ENCODE measurements at regions not wholly inside any gene's neighbourhood (a gene's known extent, or its start where the extent isn't known, plus 50 kb on each side); places are given as distances from the start of the nearest gene placed in this dataset.

DNA sequence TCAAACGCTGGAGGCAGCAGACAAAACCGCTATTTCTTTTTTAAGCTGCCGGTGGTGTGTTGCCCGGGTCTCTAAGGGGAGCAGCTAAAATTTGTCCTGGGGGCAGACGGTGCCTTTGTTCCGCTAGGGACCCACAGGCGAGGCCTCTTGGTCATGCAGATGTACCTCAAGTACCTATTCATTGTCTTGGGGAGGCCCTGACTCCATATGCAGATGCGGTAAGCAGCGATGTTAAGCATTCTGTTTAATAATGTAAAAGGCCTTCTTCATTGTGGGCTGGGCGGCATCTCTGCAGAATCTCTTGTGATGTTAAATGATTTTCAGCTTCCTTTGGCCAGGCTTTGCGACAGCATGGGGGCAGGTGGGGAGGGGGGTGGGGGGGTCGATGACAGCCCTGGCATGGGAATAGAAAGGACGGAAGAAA lies 98.9 kb upstream of the PJA1 start:
- no peak for DNase-seq

DNA sequence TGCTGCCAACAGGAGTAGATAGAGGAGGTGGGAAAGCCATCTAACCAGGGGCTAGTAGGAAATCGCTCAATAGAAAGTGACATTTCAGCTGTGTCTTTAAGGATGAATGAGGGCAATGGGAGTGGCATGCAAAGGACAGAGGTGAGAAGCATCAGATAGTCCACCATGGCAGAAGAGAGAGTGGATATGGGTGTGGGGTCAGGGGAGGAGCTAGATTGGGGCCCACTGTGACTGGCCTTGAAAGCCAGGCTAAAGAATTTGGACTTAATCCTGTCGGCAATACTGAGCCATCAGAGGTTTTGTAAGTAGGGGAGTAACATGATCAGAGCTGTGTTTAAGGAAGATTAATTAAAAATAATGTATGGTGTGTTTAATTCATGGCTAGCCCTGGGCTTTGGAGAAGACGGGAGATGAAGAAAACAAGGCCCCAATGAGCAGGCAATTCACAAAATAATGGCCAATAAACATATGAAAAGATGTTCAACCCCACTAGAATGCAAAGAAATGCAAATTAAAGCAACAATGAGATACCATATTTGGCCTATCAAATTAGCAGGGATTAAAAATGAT lies 98.1 kb upstream of the PJA1 start:
- no peak for DNase-seq

DNA sequence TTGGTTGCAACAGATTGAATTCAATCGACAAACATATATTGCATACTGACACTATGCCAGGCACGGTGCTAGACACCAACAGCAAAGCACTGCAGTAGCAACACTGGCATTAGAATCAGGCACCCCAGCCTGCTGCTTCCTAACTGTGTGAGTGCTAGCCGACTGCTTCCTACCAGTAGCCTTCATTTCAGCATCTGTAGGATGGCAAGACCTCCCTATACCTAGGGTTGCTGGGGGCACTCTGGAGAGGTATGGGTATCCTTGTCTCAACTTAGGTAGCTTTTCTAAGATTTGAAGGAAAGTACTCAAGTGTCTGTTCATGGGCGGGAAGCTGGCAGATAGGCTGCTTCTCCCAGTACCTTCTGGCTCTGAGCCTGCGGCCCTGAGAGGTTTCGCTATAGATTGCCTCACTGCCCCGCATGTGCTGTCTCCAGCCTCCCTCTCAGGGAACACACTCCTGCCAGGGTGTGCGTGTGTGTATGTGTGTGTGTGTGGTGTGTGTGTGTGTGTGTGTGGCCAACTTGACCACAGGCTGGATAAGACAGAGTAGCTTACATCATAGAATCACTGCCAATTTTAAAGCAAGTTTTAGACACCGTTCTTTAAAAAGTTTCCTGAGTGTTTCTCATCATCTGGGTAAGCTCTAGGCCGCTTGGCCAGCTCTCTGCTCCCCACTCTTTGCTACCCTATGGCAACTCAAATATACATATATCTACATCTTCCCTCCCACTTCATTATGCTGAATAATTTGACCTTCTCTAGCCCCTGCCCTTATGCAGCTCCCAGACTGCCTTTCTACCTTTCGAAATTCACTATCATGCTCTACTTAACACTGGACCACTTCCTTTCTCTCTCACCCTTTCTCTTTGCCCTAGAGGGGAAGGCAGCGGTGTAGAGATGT lies 97.0 kb upstream of the PJA1 start:
- DNase-seq = no peak

DNA sequence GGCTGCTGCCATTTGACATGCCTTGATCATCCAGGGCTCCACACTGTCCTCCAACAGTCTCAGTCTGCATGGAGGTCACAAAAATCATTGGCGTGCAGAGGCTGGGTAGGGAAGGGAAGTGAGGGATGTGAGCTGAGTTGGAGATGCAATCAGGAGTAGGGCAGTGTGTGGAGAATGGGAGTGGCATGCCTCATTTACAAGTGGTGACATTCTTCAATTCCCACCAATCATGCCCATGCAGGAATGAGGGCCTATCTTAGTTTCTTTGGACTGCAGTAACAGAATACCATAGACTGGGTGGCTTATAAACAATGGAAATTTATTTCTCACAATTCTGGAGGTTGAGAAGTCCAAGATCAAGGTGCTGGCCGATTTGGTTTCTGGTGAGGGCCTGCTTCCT lies 94.9 kb upstream of the PJA1 start:
- no peak for DNase-seq

DNA sequence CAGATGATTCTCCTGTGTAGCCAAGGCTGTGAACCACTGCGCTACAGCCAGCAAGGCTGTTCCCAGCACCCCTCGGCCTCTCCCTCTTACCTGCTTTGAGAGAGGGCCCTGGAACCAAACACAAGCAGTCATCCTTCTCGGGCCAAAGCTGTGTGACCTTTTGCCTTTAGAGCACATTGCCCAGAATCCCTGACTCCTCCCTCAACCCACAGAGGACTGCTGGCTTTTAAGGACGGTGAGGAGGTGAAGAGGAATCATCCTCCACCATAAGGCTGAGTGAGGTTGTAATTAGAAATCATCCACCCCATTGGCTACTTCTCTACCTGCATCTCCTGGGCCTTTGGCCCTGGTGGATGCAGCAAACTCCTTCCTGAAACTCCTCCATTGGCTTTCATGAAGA lies 93.6 kb upstream of the PJA1 start:
- DNase-seq = no peak

DNA sequence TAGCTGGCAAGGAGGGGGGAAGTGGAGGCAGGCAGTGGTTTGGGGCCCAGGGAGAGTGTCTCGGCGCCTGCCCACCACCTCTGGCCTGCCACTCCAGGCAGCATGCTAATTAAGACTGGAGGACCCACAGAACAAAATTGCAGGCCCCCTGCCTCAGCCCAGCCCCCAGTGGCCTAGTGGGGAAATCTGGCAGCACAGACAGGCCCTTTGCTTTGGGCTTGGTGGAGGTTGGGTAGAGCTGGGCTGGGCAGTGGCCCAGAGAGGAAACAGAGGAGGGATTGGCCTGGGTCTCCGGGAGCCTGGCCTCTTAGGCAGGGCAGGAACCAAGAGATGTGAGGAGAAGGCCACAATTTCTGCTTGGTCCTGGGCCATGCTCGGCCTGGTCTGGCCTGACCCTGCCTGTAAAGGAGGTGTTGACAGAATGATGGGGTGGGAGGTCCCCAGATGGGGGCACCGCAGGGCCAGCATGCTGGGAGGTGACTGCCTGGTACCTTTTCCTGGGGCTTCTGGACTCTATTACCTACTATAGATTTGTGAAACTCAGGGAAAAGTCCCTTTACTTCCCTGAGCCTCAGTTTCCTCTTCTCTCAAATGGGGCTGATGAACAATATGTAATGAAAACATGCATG lies 92.4 kb upstream of the PJA1 start:
- no peak for DNase-seq

DNA sequence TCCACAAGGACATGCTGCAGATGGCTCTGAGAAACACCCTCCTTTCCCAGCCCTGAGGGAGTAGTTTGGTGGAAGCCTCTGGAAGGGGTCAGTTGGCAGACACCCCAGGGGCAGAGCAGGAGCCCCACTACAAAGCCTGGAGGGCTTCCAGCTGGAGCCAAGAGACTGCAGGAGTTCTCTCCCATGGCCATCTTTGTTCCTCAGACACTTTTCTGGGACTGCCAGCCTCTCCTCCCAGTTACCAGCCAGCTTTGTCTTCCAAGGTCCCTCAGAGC lies 91.0 kb upstream of the PJA1 start:
- no peak for DNase-seq

DNA sequence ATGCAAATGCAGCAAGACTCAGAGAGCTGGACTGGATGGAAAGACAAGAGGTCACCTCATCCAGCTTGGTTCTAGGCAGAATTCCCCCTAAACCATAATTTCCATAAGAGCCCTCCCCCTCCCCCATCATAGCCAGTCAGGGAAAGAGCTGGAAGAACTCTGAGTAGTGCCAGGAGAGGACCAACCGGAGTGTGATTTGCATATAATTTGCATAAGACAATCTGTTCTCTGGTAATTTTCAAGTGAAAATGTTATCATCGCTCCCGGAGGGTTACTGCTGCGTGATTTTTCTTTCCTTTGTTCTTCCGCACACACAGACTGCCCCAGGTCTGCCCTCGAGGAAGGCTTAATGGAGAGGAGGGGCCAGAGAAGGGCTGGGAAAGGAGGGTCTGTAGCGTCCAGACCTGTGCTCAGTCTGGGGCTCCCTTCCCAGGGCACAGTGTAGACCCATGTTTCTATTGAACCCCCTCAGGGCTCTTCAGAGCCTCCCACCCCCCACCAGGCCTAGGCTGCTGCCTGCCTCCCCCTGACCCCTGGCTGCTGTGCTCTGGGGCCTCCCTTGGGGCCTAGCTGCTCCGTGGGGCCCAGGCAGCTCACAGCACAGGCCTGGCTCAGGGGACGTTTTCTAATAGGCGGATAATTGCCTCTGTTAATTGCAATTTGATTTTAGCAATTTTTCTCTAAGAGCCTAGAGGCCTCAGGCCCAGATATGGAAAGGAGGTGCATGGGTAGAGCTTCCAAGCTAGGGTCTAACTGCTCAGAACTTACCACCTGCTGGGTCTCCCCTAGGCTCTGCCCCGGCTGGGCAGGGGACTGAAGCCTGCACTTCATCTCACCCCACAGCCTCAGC lies 90.4 kb upstream of the PJA1 start:
- DNase-seq = no peak

DNA sequence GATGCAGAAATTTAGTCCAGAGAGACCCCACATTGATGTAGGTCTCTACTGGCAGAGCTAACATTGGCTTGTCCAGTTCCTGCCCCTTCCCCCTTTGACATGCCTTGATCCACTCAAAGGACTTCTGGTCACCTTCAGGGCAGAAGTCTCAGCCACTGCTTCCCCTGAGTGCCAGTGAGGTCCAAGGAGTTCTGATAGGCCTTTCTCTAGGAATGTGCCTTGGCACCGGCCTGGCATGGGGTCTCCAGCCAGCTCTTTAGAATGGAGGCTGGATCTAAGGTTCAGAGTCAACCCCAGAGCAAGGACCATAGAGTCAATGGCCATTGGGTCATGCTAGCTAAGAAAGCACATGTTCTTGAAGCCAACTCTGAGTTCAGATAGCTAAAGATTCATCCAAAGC lies 88.6 kb upstream of the PJA1 start:
- no peak for DNase-seq

DNA sequence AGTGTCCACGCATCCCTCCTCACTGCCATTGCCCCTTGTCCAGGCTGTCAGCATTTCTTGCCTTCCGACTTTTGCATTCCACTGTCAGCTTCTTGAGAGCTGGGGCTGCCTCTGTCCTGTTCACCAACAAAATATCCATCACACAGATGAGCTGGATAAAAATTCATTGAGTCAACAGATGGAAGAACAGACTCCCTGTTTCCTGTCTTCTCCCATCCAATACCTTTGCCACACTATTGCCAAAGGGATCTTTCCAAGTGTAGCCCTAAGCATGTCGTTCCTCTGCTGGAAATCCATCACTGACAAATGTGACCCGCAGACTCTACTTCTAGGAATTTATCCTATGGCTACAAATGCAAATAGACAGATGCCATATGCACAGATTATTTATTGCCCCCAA lies 78.0 kb upstream of the PJA1 start:
- no peak for DNase-seq

DNA sequence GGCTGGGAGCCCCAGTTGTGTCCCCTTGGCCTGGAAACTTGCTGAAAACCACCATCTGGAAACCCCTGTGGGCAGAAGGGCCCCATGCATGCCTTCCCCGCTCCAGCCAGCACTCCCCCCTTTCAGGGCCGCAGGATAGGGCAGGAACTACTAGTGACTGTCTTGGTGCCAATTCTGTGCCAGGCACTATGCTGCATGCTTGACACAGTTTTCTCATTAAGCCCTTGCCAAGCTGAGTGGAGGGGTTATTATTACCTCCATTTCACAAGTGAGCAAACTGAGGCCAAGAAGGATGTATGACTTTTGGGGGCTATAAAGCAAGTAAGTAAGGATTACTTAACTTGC lies 73.6 kb upstream of the PJA1 start:
- no peak for DNase-seq

DNA sequence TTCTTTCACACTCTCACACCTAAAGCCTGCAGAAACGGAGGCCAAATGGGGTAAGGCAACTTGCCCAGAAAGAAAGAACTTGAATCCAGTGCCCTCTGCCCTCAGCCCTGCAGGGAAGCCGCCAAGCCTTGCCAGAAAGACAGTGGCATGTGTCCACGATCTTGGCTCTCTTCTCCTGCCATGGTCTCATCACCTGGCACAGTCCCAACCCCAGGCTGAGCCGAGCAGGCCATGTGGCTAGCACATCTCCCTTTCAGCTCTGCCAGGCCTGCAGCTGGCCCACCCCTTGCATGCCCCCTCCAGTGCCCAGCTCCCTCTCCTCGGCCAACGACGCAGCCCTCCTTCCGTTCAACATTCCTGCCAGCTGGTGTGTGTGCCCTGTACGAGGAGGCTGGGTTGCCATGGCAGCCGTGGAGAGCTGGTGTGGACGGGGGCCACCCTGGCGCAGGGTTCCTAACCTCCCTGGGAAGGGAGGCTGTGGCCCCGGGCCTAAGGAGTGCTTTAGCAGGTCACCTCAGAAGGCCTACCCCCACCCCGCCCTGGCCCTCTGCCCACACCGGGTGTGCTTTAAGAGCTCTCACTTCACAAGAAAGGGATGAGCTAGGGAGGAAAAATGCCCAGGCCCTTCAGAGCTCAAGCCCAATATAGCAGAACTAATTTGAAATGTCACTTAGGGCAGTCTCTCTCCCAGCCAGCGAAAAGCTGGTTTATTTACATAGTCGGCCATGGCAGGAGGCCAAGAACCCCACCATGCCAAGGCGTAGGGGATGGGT lies 73.0 kb upstream of the PJA1 start:
- DNase-seq = no peak

DNA sequence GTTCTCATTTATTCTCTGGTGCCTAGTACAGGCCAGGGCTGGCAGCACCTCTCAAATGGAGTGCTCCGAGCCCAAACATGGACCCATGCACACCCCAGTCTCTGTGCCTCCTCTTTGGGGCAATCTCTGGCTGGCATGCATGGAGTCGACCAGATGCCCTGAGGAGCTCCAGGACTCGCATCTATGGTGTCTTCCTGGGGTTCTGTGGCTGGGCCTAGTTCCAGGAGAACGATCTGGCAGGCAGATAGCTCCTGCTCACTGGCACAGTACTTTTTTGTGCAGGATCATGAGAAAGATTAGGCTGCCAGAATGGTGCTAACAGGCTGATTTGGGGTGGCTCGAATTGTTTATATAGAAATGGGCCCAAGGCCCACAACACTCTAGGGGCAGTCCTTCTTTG lies 72.0 kb upstream of the PJA1 start:
- no peak for DNase-seq

DNA sequence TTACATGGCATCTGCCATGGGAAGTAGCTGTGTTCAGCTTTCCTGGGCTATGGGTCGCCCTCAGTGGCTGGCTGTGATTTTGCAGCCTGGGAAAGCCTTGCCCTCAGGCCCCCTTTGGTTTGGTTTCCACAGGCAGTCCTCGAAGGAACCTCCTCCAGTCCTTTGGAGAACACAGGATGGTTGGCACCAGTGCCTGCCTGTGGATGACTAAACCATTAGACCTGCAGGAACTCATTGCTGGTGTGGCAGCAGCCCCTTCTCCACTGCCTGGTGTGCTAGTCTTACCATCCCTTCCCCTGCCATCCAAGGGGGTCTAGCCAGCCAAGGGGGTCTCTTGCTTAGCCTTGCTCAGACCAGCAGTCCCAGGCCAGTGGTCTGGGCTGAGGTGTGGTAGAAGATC lies 71.4 kb upstream of the PJA1 start:
- no peak for DNase-seq

DNA sequence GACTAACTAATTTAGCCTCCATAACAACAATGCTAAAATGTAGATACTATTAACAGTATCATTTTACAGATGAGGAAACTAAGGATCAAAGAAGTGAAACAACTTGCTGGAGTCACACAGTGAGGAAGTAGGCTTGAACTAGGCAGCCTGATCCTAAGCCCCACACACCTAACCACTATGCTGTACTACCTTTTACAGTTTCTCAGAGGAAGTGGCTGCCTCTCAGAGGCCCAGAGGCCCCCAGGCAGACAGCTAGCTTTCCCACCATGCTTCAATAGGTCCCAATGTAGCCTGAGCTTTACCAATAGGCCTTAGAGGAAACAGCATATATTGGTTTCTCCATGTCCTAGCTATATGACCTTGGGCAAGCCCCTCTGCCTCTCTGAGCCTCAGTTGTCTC lies 69.4 kb upstream of the PJA1 start:
- no peak for DNase-seq

DNA sequence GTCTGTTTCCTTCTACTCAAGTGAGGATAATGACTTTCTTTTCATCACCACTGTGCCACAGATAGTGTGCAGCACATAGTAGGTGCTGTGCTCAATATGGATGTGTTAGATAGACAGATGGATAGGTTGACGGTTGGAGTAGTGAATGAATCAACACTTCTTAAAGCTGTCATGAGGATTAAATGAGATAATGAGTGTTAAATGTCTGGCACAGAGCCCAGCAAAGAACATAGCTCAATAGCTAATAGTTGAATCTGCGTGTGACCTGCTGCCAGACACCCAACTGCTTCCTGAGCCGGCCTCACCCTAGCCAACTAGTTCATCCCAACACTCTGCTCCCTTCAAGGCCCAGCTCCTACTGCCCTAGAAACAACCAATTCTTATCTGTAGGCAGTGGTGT lies 67.7 kb upstream of the PJA1 start:
- DNase-seq = no peak

DNA sequence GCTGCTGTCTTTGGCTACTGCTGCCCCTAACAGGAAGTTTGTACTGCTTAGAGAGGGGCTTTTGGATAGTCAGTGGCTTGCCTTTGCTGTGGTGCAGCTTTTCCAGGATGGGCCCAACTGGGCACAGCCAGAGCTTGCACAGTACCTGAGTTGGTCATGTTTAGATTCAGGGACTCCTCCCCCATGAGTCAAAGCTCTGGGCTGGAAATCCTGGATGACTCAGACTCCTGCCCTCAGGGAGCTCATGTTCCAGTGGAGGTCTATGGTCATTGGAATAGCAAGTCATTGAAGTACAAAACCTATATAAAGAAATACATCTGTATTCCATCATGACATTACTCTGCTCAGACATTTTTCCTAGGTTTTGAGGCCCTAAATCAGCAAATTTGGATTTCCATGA lies 66.7 kb upstream of the PJA1 start:
- no peak for DNase-seq

DNA sequence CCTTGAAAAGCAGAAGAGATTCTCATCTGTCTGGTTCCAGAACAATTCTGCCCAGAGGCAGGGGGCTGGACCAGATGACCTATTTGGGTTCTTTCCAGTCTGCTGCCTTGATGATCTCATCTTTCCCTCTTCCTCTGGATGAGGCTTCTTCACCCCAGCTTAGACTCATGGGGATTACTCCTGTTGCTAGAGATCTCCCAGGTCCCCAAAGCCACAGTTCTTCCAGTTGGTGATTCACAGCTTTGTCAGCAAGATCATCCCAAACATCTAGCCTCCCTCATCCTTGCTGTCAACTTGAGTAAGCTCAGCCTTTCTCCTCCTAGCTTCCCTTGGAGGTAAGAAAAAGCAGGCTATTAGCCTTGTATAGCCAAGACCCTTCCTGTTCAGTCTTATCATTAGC lies 64.2 kb upstream of the PJA1 start:
- DNase-seq = no peak

DNA sequence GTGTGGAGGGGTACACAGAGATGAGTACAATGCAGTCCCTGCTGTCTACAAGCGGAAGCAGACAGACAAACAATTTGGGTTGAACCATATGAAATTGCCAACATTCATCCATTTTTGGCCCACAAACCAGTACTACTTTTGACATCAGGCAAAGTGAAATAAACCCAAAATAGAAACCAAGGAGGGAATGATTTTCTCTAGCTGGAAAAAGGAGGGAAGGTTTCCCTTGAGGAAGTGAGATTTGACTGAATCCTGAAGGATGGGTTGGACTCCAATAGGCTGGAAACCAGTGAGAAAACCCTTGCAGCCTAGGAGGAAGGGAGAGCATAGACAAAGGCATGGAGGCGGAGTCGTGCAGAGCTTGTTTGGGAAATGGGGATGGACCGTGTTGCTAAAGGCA lies 63.5 kb upstream of the PJA1 start:
- no peak for DNase-seq

DNA sequence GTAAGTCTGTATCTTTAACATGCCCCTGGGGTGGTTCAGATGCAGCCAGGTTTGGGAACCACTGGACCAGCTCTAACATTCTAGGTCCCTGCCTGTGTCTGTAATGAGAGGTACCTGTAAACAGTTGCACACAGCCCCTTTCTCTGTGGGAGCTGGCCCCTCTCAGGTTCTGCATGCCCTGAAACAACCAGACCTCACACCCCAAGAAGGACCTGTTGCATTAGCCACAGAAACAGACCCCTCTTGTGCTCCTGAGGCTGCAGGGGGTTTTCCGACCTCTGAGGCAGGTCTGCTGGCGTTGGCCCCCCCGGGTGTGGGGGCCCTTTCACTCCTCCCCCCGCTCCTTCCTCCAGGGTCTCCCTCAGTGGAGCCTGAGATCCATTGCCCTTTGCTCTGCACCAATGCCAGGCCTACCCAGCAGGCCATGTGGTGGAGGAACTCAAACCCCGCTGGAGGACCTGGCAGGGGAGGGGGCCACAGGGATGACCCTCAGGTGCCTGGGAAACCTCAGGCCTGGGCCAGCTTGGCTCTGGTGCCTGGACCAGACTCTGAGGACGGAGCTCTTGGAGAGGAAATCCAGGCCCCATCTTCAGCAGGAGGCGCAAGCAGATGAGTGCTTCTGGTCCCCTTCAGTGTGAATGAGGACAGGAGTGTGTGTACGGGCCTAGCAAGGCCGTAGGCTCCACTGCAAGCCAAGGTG lies 61.4 kb upstream of the PJA1 start:
- no peak for DNase-seq

DNA sequence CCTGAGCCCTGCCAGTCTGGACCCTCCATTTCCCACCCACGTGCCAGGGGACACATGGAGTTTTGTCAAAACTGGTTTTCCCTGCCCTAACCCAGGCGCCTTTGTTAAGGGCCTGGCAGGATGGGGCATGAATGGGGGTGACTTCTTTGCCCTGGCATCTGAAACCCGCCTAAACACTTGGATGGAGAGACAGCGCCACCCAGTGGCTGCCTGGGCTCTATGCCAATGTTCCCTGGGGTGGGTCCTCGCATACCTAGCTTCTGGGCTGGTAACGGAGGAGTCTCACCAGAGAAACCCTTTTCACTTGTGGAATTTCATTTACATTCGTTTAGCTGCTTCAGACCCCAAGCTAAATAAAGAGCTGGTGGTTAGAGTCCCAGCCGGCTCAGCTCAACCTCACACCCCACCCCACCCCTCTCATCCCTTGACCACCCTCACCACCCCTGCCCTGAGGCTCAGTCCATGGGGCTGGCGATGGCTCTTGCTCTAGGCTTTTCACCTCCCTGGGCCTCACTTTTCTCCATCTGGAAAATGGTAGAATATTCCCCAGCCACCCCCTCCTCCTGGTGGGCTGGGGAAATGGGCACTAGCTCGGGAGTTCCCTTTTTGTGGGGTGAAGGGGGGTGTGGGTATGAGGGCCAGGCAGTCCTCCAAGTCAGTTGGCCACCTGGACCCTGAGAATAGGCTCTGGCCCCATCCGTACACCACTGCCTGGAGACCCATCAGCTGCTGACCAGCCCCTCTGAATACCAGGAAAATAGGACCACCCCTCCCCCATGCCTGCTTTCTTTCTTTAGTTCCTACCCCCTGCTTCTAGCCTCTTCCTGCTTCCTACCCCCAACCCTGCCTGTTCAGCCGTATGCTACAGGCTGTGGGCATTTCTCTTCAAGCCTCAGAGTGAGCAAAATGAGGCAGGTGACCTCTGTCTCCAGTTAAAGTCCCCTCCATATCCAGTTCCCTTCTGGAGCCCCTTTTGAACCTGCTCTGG lies 57.1 kb upstream of the PJA1 start:
- DNase-seq = peak; percentile 62 to 76

Measured in CD4-positive, alpha-beta T cell treated with Interferon alpha-2 for 1 hour (primary cell).